GM21381 (cell line): ENCODE measurements at regions not wholly inside any gene's neighbourhood (a gene's known extent, or its start where the extent isn't known, plus 50 kb on each side); places are given as distances from the start of the nearest gene placed in this dataset.
"Not testable (repeated sequence)": the region's sequence is repeated elsewhere in the genome, so short reads cannot be mapped to it uniquely, and the experiment has no call there.

Experiments
- ATAC-seq: cut with Tn5 transposase; IDR thresholded peaks from one replicate; pipeline ENCODE4 v1.9.1; 2021; ENCODE audit warnings: mild to moderate bottlenecking, moderate library complexity; ENCODE audit not compliant: unreplicated experiment

GRCh38 chr3:144665567-144666053 is 694.0 kb downstream of the DIPK2A start:
- ATAC-seq = no peak

DNA sequence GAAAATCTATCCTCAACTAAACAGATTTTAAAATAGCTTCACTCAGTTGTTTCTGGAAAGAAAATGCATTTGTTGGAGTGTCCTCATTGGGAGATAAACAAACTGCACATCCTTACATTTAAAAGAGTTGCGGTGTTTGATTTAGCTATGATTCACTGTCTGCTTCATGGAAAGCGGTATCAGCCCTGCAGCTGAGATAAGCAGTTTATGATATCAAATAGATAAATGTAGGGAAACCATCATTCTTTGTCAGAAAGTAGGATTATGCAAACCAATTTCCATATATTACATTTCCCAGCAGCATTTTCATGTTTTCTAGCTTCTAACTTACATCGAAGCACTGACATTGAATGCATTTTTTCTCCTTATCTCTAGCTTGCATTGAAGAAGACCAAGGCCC is 698.9 kb downstream of the DIPK2A start:
- no peak for ATAC-seq

- ATAC-seq = no peak
Measured at GRCh38 chr3:144677103-144677502, 705.5 kb downstream of the DIPK2A start.

GRCh38 chr3:144683065-144683464 is 711.4 kb downstream of the DIPK2A start:
- no peak for ATAC-seq

GRCh38 chr3:144687862-144688261 is 716.2 kb downstream of the DIPK2A start:
- no peak for ATAC-seq

DNA sequence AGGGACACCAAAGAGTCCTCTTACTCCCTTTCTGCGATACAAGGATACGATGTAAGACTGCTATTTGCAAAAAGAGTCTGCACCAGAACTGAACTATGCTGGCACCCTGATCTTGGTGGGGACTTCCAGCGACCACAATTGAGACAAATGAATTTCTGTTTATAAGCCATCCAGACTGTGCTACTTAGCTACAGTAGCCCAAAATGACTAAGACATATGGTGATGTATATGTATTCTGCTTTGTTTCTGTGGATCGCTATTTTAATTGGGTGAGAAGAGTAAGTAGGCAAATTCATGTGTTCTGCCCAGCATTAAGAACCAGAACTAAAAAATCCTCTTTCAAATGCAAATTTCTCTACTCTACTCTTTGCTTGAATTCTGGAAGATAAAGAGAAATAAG is 720.9 kb downstream of the DIPK2A start:
- ATAC-seq = no peak

DNA sequence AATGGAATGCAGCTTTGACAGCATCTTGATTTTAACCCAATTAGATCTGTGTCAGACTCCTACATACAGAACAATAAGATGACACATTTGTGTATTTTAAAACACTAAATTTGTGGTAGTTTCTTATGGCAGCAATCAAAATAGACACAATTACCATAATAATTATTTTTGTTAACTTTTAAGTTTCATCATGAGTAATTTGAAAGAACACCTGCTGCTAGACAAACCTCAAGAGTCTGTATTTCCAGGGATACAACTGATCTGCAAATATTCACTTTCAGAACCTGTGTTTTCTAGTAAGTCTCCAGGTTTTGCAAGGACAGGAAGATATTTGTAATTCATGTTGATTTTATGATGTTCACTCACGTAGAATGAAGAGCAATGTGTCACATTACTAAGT is 736.8 kb downstream of the DIPK2A start:
- ATAC-seq = no peak

DNA sequence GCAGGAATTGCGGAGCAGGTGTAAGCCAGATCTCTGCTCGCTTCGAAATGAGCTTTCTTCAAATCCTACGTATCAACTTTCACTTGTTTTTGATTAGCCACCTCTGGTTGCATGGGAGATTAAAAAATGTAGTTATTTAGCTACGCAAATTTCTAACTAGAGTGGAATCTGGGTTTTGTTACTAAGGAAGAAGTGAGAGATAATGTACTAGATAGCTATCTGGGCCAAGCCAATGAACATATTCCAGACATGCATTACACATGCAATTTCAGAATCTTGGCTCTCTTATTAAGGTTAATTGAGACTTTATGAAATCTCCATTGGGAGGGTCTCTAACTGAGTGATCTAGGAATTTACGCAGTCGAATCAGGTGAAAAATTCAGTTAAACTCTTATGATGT is 765.7 kb downstream of the DIPK2A start:
- ATAC-seq = no peak

DNA sequence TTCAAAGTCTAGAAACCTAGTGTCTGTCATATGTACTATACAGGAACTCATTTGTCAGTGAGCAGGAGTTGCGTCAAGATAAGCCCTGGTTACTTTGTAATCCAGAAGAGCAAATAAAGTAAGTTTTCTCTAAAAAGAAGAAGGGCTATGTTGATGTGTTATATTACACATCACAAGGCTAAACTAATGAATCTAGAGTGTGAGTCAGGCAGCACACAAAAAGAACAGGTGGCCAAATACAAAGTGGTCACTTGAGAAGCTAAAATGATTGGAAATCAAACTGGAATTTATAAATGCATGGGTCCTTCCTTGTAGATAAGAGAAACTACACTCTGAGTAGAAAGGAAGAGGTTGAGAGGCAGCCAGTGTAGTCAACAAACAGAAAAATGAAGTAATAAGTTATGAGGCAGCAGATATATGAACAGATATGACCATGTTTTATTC is 771.6 kb downstream of the DIPK2A start:
- ATAC-seq = no peak

- ATAC-seq = no peak
Measured at GRCh38 chr3:144744473-144744872, 772.9 kb downstream of the DIPK2A start.

GRCh38 chr3:144746631-144747030 is 775.0 kb downstream of the DIPK2A start:
- ATAC-seq = no peak

- not testable (repeated sequence) for ATAC-seq
Measured at GRCh38 chr3:144749536-144750253, 778.1 kb downstream of the DIPK2A start.

- no peak for ATAC-seq
Measured at GRCh38 chr3:144754076-144754783, 782.6 kb downstream of the DIPK2A start.

DNA sequence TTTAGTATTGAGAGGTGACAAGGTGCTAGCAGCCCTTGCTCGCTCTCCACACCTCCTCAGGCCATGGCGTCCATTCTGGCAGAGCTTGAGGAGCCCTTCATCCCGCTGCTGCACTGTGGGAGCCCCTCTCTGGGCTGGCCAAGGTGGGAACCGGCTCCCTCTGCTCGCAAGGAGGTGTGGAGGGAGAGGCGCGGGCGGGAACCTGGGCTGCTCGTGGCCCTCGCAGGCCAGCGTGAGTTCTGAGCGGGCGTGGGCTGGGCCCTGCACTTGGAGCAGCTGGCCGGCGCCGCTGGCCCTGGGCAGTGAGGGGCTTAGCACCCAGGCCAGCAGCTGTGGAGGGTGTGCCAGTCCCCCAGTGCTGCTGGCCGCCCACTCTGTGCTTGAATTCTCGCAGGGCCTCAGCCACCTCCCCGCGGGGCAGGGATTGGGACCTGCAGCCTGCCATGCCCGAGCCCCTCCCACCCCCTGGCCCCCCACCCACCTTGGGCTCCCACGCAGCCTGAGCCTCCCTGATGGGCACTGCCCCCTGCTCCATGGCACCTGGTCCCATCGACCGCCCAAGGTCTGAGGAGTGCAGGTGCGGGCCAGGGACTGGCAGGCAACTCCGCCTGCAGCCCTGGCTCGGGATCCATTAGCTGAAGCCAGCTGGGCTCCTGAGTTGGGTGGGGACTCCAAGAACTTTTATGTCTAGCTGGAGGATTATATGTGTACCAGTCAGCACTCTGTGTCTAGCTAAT is 785.2 kb downstream of the DIPK2A start:
- ATAC-seq = no peak

GRCh38 chr3:144760831-144761230 is 789.2 kb downstream of the DIPK2A start:
- ATAC-seq = no peak

DNA sequence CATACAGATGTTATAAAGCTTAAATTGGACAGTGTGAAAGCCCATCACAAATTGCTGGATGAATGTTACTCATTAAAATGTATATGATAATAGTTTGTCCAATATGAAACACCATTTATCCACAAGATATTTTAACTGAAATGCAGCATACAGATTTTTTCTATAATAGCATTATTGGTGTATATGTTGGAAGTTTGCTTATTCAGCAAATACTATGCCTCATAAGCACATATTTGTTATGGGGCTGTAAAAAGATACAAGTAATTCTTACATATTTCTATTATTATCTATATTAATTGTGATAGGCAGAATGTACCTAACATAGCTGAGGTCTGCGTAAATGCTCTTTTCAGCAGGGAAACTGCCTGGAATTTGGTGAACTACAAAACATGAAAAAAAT is 790.5 kb downstream of the DIPK2A start:
- ATAC-seq = no peak

- ATAC-seq = peak; percentile 90
Measured at GRCh38 chr3:144763878-144764454, 792.3 kb downstream of the DIPK2A start.

- ATAC-seq = no peak
Measured at GRCh38 chr3:144770281-144770680, 798.7 kb downstream of the DIPK2A start.

DNA sequence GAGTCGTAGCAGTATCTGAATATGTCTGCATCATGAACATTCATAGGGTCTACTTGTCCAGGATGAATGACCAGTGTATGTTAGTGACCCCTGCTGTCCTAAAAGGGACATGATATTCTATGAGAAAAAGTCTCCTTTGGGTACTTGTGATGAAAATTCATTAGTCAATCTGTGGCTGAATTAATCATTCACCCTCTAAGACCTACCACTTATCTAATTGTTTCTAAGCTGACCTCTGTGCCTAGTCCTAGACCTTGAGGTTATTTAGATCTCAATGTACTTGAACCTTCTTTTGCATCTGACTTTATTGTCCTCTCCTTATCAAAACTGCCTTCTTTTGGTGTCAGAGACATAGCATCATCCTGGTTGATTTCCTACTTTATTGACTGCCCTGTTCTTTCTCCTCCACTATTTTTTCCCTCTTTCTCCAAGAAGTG is 799.3 kb downstream of the DIPK2A start:
- no peak for ATAC-seq

- no peak for ATAC-seq
Measured at GRCh38 chr3:144771381-144771870, 799.8 kb downstream of the DIPK2A start.

- no peak for ATAC-seq
Measured at GRCh38 chr3:144772372-144772771, 800.7 kb downstream of the DIPK2A start.
